ENCODE measurements at regions not wholly inside any gene's neighbourhood (a gene's known extent, or its start where the extent isn't known, plus 50 kb on each side); places are given as distances from the start of the nearest gene placed in this dataset.

DNA sequence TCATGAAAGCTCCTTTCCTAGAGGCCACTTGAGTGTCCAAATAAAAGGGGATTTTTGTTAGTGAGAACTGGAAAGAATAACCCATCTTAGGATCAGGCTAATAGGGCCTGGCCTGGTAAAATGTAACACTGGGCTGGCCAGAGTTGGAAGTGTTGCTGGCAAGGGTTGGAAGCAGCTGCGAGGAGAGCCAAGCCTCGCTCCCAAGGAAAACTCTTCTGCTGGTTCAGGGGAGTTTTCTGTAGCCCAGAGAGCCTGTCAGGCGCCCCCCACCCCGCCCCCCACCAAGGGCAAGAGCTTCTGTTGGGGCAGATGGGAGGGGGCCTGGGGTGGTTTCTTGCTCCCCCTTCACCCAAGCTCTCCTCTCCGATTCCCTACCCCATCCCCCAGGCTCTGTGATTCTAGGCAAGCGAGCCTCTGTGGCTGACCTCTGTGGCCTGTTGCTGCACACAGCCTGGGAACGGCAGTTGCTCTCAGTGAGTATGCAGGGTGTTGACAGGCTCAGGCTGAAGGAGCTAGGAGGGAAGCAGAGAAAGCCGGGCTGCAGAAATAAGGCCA lies 547.8 kb downstream of the CCDC171 start:
- TF ChIP-seq, protein P1, sequence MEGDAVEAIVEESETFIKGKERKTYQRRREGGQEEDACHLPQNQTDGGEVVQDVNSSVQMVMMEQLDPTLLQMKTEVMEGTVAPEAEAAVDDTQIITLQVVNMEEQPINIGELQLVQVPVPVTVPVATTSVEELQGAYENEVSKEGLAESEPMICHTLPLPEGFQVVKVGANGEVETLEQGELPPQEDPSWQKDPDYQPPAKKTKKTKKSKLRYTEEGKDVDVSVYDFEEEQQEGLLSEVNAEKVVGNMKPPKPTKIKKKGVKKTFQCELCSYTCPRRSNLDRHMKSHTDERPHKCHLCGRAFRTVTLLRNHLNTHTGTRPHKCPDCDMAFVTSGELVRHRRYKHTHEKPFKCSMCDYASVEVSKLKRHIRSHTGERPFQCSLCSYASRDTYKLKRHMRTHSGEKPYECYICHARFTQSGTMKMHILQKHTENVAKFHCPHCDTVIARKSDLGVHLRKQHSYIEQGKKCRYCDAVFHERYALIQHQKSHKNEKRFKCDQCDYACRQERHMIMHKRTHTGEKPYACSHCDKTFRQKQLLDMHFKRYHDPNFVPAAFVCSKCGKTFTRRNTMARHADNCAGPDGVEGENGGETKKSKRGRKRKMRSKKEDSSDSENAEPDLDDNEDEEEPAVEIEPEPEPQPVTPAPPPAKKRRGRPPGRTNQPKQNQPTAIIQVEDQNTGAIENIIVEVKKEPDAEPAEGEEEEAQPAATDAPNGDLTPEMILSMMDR (IDR thresholded peaks at IDR 0.05) = no peak
- TF ChIP-seq POLR2A (IDR thresholded peaks at IDR 0.05) (no peak), EP300 (IDR thresholded peaks at IDR 0.05) (peak in 1 of 2 donors; percentile 67)

All from tibial nerve (tissue), 4 donors.